ENCODE measurements at regions not wholly inside any gene's neighbourhood (a gene's known extent, or its start where the extent isn't known, plus 50 kb on each side); places are given as distances from the start of the nearest gene placed in this dataset.
"Not testable (repeated sequence)": the region's sequence is repeated elsewhere in the genome, so short reads cannot be mapped to it uniquely, and the experiment has no call there.

GRCh38 chr1:220444586-220444985 is 83.3 kb upstream of the MARK1 start:
- not testable (repeated sequence) for TF ChIP-seq EZH2 (IDR thresholded peaks at IDR 0.05; ENCODE audit: low read length, unreplicated experiment)
- TF ChIP-seq, protein P1, sequence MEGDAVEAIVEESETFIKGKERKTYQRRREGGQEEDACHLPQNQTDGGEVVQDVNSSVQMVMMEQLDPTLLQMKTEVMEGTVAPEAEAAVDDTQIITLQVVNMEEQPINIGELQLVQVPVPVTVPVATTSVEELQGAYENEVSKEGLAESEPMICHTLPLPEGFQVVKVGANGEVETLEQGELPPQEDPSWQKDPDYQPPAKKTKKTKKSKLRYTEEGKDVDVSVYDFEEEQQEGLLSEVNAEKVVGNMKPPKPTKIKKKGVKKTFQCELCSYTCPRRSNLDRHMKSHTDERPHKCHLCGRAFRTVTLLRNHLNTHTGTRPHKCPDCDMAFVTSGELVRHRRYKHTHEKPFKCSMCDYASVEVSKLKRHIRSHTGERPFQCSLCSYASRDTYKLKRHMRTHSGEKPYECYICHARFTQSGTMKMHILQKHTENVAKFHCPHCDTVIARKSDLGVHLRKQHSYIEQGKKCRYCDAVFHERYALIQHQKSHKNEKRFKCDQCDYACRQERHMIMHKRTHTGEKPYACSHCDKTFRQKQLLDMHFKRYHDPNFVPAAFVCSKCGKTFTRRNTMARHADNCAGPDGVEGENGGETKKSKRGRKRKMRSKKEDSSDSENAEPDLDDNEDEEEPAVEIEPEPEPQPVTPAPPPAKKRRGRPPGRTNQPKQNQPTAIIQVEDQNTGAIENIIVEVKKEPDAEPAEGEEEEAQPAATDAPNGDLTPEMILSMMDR (conservative IDR thresholded peaks at IDR 0.05; ENCODE audit: low read depth, low read length), result not testable (repeated sequence)
